HCT116 (cell line): ENCODE measurements at regions not wholly inside any gene's neighbourhood (a gene's known extent, or its start where the extent isn't known, plus 50 kb on each side); places are given as distances from the start of the nearest gene placed in this dataset.

ENCODE experiments used
- ATAC-seq: fragments of 200-7000 bp; cut with Tn5 transposase; 2 replicates; pipeline ENCODE4 v1.9.1; 2020; ENCODE audit warnings: mild to moderate bottlenecking, moderate library complexity
- BruUV-seq: library from RNA; stranded (reverse); fragments of 400-500 nt; replicated peaks from 2 replicates; lab custom pipeline; 2021; lab: Mats Ljungman, UMichigan
- CTCF ChIA-PET: fragments of 300-600 bp; sonication (Branson Sonifier 250); formaldehyde crosslinking; loops from one replicate; lab custom pipeline; 2021; ENCODE audit warnings: antibody characterized with exemption; lab: Charles Lee
- POLR2A ChIA-PET: fragments of 300-600, 350-600 bp; sonication (Branson Sonifier 250); formaldehyde crosslinking; loops from one replicate; lab custom pipeline; 2021; ENCODE audit warnings: antibody characterized with exemption; lab: Charles Lee
- RAD21 ChIA-PET, 2 experiments: fragments of 300-600 bp; sonication (Branson Sonifier 250); formaldehyde crosslinking; loops; one replicate each; lab custom pipeline; 2023; ENCODE audit warnings: low total read pairs in 2 of 2; ENCODE audit not compliant: uncharacterized antibody in 2 of 2, unreplicated experiment in 2 of 2, low non-redundant PET in 1 of 2; lab: Charles Lee
- DNase-seq: peaks from one replicate; pipeline ENCODE4 v3.0.0-alpha.2; 2010; ENCODE audit warnings: low read depth, low spot score
- H2AFZ ChIP-seq: fragments of 200-600 bp; shearing (Covaris generic), sonication (generic); 2 replicates; pipeline ENCODE4 v1.6.1; 2017; ENCODE audit warnings: low read depth, mixed run types, mixed read lengths, antibody characterized with exemption, low read length; ENCODE audit not compliant: poor library complexity, severe bottlenecking
- H3K27ac ChIP-seq: 2 replicates; pipeline ENCODE4 v1.5.1; 2012; ENCODE audit warnings: low read depth, low read length
- H3K27me3 ChIP-seq: fragments of 200-600 bp; sonication (generic); 2 replicates; pipeline ENCODE4 v1.6.1; 2016; ENCODE audit warnings: mixed run types, low read length, mixed read lengths; ENCODE audit not compliant: insufficient read depth
- H3K36me3 ChIP-seq, 2 experiments: fragments of 200-500 bp in 1 of 2; fragments of 200-600 bp in 1 of 2; sonication (Bioruptor generic) in 1 of 2; sonication (generic) in 1 of 2; 2 replicates each; pipeline versions ENCODE4 v1.5.1 to v1.6.1; 2014 to 2016; ENCODE audit warnings: low read length in 2 of 2, inconsistent platforms in 1 of 2, mixed read lengths in 1 of 2, mixed run types in 1 of 2; ENCODE audit not compliant: insufficient read depth in 2 of 2, control insufficient read depth in 1 of 2
- H3K4me1 ChIP-seq, 2 experiments: fragments of 200-600 bp in 1 of 2; sonication (generic) in 1 of 2; 2 replicates each; pipeline versions ENCODE4 v1.5.1 to v1.6.1; 2012 to 2017; ENCODE audit warnings: low read length in 2 of 2, inconsistent platforms in 1 of 2, mild to moderate bottlenecking in 1 of 2, mixed read lengths in 1 of 2, mixed run types in 1 of 2, moderate library complexity in 1 of 2; ENCODE audit not compliant: insufficient read depth in 2 of 2, control insufficient read depth in 1 of 2
- H3K4me2 ChIP-seq: fragments of 200-600 bp; sonication (generic); 2 replicates; pipeline ENCODE4 v1.6.1; 2017; ENCODE audit warnings: mixed run types, low read length, mixed read lengths
- H3K4me3 ChIP-seq, 2 experiments: fragments of 200-600 bp in 1 of 2; sonication (generic) in 1 of 2; replicated peaks in 1 of 2; 2 replicates each; pipeline ENCODE4 v1.5.1; 2011 to 2016; ENCODE audit warnings: low read length in 2 of 2, control low read depth in 1 of 2, low read depth in 1 of 2, mild to moderate bottlenecking in 1 of 2, mixed read lengths in 1 of 2, mixed run types in 1 of 2
- H3K79me2 ChIP-seq: fragments of 200-600 bp; sonication (generic); 2 replicates; pipeline ENCODE4 v1.6.1; 2017; ENCODE audit warnings: mild to moderate bottlenecking, mixed run types, low read length, moderate library complexity, mixed read lengths; ENCODE audit not compliant: insufficient read depth
- H3K9ac ChIP-seq: fragments of 200-600 bp; sonication (generic); 2 replicates; pipeline ENCODE4 v1.6.1; 2016; ENCODE audit warnings: low read length, mixed read lengths
- H3K9me2 ChIP-seq: fragments of 200-600 bp; sonication (generic), shearing (Covaris generic); 2 replicates; pipeline ENCODE4 v1.6.1; 2017; ENCODE audit warnings: mixed run types, mild to moderate bottlenecking, moderate library complexity; ENCODE audit not compliant: insufficient read depth
- H3K9me3 ChIP-seq, 2 experiments: fragments of 200-500 bp in 1 of 2; fragments of 200-600 bp in 1 of 2; sonication (Bioruptor generic) in 1 of 2; sonication (generic) in 1 of 2; 2 replicates each; pipeline ENCODE4 v1.6.1; 2014 to 2017; ENCODE audit warnings: low read length in 2 of 2, mixed read lengths in 2 of 2, inconsistent platforms in 1 of 2, low read depth in 1 of 2, mild to moderate bottlenecking in 1 of 2, mixed run types in 1 of 2, moderate library complexity in 1 of 2; ENCODE audit not compliant: control insufficient read depth in 1 of 2, insufficient read depth in 1 of 2
- H4K20me1 ChIP-seq: fragments of 200-600 bp; sonication (generic), shearing (Covaris generic); 2 replicates; pipeline ENCODE4 v1.6.1; 2017; ENCODE audit warnings: mixed run types, mild to moderate bottlenecking, moderate library complexity; ENCODE audit not compliant: insufficient read depth
- CEBPB ChIP-seq: IDR thresholded peaks from 2 replicates; pipeline ENCODE4 v1.6.1; 2012; ENCODE audit warnings: low read depth
- EGR1 ChIP-seq: IDR thresholded peaks from 2 replicates; pipeline ENCODE4 v1.6.1; 2012; ENCODE audit warnings: low read depth
- EZH2phosphoT487 ChIP-seq: fragments of 200-600 bp; IDR thresholded peaks from 2 replicates; pipeline ENCODE4 v1.6.1; 2018; ENCODE audit warnings: antibody characterized with exemption, borderline replicate concordance
- SP1 ChIP-seq: IDR thresholded peaks from 2 replicates; pipeline ENCODE4 v1.6.1; 2012; ENCODE audit warnings: low read depth
- TCF7L2 ChIP-seq: IDR thresholded peaks from 2 replicates; pipeline ENCODE4 v1.7.0; 2011; ENCODE audit warnings: borderline replicate concordance, inconsistent platforms; ENCODE audit not compliant: insufficient read depth, insufficient read length; ENCODE audit errors: extremely low read depth
- ZNF274 ChIP-seq: fragments of 200-500 bp; sonication (Bioruptor generic); IDR thresholded peaks from 2 replicates; pipeline ENCODE4 v1.6.1; 2014; ENCODE audit warnings: mild to moderate bottlenecking, low read depth, low read length, inconsistent platforms
- intact Hi-C: fragments of 100-400 bp; cut with micrococcal nuclease; formaldehyde crosslinking; loops from 2 replicates; pipeline ENCODE4 v1.10.0; 2022
- TF ChIP-seq, protein P1 (sequence below): IDR thresholded peaks from 2 replicates; pipeline ENCODE4 v1.6.1; 2011; ENCODE audit warnings: mild to moderate bottlenecking, low read length, moderate library complexity; ENCODE audit not compliant: insufficient replicate concordance; ENCODE audit errors: extremely low read depth
- TF ChIP-seq, protein P2 (sequence below): IDR thresholded peaks from 2 replicates; pipeline ENCODE4 v1.6.1; 2012

DNA sequence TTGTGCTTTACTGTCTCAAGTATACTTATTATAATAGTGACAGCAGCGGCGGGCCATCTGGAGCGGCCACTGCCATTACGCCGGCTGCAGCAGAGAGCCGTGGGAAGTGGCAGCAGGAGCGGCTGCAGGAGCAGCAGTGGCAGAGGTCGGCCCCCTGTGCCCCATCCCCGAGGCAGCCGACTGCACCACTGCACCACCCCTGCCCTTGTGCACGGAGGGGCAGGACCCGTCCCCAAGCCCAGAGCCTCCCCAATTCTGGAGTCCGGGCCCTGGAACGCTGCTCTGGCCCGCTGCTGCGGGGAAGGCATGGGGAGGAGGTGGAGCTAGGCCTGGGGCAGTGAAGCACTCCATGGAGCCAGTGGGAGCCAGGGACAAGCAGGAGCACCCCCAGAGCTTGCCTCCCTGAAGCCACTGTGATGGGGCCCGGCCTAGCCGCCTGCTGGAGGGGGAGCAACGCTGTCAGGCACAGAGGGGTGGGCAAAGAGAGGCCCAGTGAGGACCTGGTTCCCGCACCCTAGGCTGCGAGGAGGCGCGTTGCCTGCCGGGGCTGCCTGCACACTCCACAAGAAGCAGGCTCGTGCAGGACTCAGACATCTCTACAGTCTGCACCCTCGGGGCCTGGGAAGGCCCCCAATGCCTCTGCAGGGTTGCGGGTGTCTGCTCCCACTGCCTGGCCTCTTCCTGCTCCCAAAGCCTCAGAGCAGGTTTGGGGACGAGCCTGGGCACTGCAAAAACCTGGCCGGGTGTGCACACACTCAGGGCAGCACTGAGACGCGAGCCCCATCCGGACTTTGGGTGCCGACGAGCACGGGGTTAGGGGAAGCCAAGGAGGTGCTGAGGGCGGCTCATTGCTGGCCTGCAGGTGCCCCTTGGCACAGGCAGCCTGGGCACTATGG lies 74.2 kb upstream of the RASSF8 start:
- ChIA-PET POLR2A (no interaction called here), CTCF (no interaction called here), RAD21 (no interaction called here)
- Histone ChIP-seq H3K9ac (no peak overlapping the region), H3K9me2 (no peaks in the 10 kb centered on the region), H2AFZ (no peak overlapping the region), H3K4me3 (no peak overlapping the region), H3K4me2 (no peak overlapping the region), H3K9me3 (no peaks in the 10 kb centered on the region), H3K36me3 (no peaks in the 10 kb centered on the region), H4K20me1 (no peaks in the 10 kb centered on the region), H3K27me3 (no peaks in the 10 kb centered on the region), H3K79me2 (no peaks in the 10 kb centered on the region), H3K4me1 (no peaks in the 10 kb centered on the region), H3K27ac (no peak overlapping the region)
- no TSS peak for BruUV-seq
- no peak for TF ChIP-seq TCF7L2
- no peak for TF ChIP-seq EGR1
- TF ChIP-seq, protein P1, sequence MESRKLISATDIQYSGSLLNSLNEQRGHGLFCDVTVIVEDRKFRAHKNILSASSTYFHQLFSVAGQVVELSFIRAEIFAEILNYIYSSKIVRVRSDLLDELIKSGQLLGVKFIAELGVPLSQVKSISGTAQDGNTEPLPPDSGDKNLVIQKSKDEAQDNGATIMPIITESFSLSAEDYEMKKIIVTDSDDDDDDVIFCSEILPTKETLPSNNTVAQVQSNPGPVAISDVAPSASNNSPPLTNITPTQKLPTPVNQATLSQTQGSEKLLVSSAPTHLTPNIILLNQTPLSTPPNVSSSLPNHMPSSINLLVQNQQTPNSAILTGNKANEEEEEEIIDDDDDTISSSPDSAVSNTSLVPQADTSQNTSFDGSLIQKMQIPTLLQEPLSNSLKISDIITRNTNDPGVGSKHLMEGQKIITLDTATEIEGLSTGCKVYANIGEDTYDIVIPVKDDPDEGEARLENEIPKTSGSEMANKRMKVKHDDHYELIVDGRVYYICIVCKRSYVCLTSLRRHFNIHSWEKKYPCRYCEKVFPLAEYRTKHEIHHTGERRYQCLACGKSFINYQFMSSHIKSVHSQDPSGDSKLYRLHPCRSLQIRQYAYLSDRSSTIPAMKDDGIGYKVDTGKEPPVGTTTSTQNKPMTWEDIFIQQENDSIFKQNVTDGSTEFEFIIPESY, result no peak
- no peak for TF ChIP-seq EZH2phosphoT487
- TF ChIP-seq SP1, result no peak
- TF ChIP-seq, protein P2, sequence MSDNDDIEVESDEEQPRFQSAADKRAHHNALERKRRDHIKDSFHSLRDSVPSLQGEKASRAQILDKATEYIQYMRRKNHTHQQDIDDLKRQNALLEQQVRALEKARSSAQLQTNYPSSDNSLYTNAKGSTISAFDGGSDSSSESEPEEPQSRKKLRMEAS, result no peak
- TF ChIP-seq ZNF274, result no peak
- TF ChIP-seq CEBPB, result no peak
- ATAC-seq, result no peak
- DNase-seq, result no peak
- intact Hi-C loops, result no loop called here
